Left kidney (tissue), 1 donor: ENCODE measurements at regions not wholly inside any gene's neighbourhood (a gene's known extent, or its start where the extent isn't known, plus 50 kb on each side); places are given as distances from the start of the nearest gene placed in this dataset.
"Not testable (repeated sequence)": the region's sequence is repeated elsewhere in the genome, so short reads cannot be mapped to it uniquely, and the experiment has no call there.

Source experiments
- DNase-seq: peaks from one replicate; pipeline ENCODE4 v3.0.0-alpha.2; 2013

- no peak for DNase-seq
Observed at GRCh38 chr4:104129243-104129642, 365.5 kb downstream of the CXXC4 start.

- DNase-seq = peak; percentile 10
Observed at GRCh38 chr4:104128850-104129213, 365.9 kb downstream of the CXXC4 start.

GRCh38 chr4:104128031-104128849 lies 366.5 kb downstream of the CXXC4 start:
- DNase-seq = no peak

- no peak for DNase-seq
Observed at GRCh38 chr4:104123021-104123420, 371.7 kb downstream of the CXXC4 start.

GRCh38 chr4:104117776-104118175 lies 376.9 kb downstream of the CXXC4 start:
- no peak for DNase-seq

GRCh38 chr4:104113850-104114249 lies 380.8 kb downstream of the CXXC4 start:
- no peak for DNase-seq

GRCh38 chr4:104099141-104099540 lies 379.4 kb upstream of the TACR3 start:
- DNase-seq = no peak

GRCh38 chr4:104093247-104093646 lies 373.5 kb upstream of the TACR3 start:
- DNase-seq = no peak

- DNase-seq = no peak
Observed at GRCh38 chr4:104073229-104073628, 353.4 kb upstream of the TACR3 start.

- DNase-seq = no peak
Observed at GRCh38 chr4:104066533-104066932, 346.7 kb upstream of the TACR3 start.

GRCh38 chr4:104064646-104065577 lies 345.1 kb upstream of the TACR3 start:
- peak; percentile 34 for DNase-seq

GRCh38 chr4:104063341-104063740 lies 343.6 kb upstream of the TACR3 start:
- DNase-seq = no peak

GRCh38 chr4:104044369-104044768 lies 324.6 kb upstream of the TACR3 start:
- DNase-seq = no peak

GRCh38 chr4:104032896-104033295 lies 313.1 kb upstream of the TACR3 start:
- DNase-seq = no peak

- DNase-seq = no peak
Observed at GRCh38 chr4:104025251-104025650, 305.5 kb upstream of the TACR3 start.

GRCh38 chr4:104022831-104023230 lies 303.0 kb upstream of the TACR3 start:
- no peak for DNase-seq

GRCh38 chr4:104022226-104022625 lies 302.4 kb upstream of the TACR3 start:
- DNase-seq = no peak

GRCh38 chr4:104020641-104021040 lies 300.9 kb upstream of the TACR3 start:
- no peak for DNase-seq

- DNase-seq = no peak
Observed at GRCh38 chr4:104017213-104017612, 297.4 kb upstream of the TACR3 start.

- no peak for DNase-seq
Observed at GRCh38 chr4:104015680-104016079, 295.9 kb upstream of the TACR3 start.

GRCh38 chr4:104010722-104011121 lies 290.9 kb upstream of the TACR3 start:
- no peak for DNase-seq

- not testable (repeated sequence) for DNase-seq
Observed at GRCh38 chr4:104002318-104002717, 282.5 kb upstream of the TACR3 start.

- DNase-seq = no peak
Observed at GRCh38 chr4:103998756-103999155, 279.0 kb upstream of the TACR3 start.
